Calu3 (cell line): ENCODE measurements at regions not wholly inside any gene's neighbourhood (a gene's known extent, or its start where the extent isn't known, plus 50 kb on each side); places are given as distances from the start of the nearest gene placed in this dataset.
"Not testable (repeated sequence)": the region's sequence is repeated elsewhere in the genome, so short reads cannot be mapped to it uniquely, and the experiment has no call there.

Source experiments
- BruUV-seq: library from RNA; stranded (reverse); fragments of 400-500 nt; replicated peaks from 2 replicates; lab custom pipeline; 2021; lab: Mats Ljungman, UMichigan
- CTCF ChIA-PET: fragments of 300-600 bp; sonication (Branson Sonifier 250); formaldehyde crosslinking; loops from one replicate; lab custom pipeline; 2022; ENCODE audit warnings: antibody characterized with exemption; lab: Charles Lee
- DNase-seq: peaks from one replicate; pipeline ENCODE4 v3.0.0; 2022
- H3K27ac Mint-ChIP-seq: one replicate; pipeline ENCODE4 v1.8.0; 2022; ENCODE audit warnings: mixed read lengths; ENCODE audit not compliant: unreplicated experiment
- H3K27me3 Mint-ChIP-seq: one replicate; pipeline ENCODE4 v1.8.0; 2022; ENCODE audit warnings: mixed read lengths; ENCODE audit not compliant: unreplicated experiment
- H3K36me3 Mint-ChIP-seq: one replicate; pipeline ENCODE4 v1.8.0; 2022; ENCODE audit warnings: mild to moderate bottlenecking, moderate library complexity, mixed read lengths; ENCODE audit not compliant: insufficient read depth, unreplicated experiment
- H3K4me1 Mint-ChIP-seq: one replicate; pipeline ENCODE4 v1.8.0; 2022; ENCODE audit warnings: mild to moderate bottlenecking, low read depth, mixed read lengths; ENCODE audit not compliant: unreplicated experiment
- H3K4me3 Mint-ChIP-seq: one replicate; pipeline ENCODE4 v1.8.0; 2022; ENCODE audit warnings: mild to moderate bottlenecking, low read depth, moderate library complexity, mixed read lengths; ENCODE audit not compliant: unreplicated experiment
- H3K9me3 Mint-ChIP-seq: one replicate; pipeline ENCODE4 v1.8.0; 2022; ENCODE audit warnings: low read depth, mixed read lengths; ENCODE audit not compliant: unreplicated experiment
- CTCF ChIP-seq: fragments of 200-600 bp; IDR thresholded peaks from one replicate; pipeline ENCODE4 v1.8.0; 2022; ENCODE audit warnings: antibody characterized with exemption; ENCODE audit not compliant: unreplicated experiment
- intact Hi-C: fragments of 100-400 bp; cut with micrococcal nuclease; formaldehyde crosslinking; loops from one replicate; pipeline ENCODE4 v1.10.0; 2022; ENCODE audit not compliant: unreplicated experiment

- H3K9me3 Mint-ChIP-seq: no peaks in the 10 kb centered on the region
- intact Hi-C loops: loop anchor here (5.0 to 10.0 kb wide), 2 partner anchors 127 to 634 kb away; no protein-coding TSS in a partner anchor
- H3K4me1 Mint-ChIP-seq: no peaks in the 10 kb centered on the region
- no peaks in the 10 kb centered on the region for H3K36me3 Mint-ChIP-seq
- BruUV-seq: no TSS peak
- no peak for DNase-seq
- CTCF ChIA-PET: no interaction called here
- no peak for TF ChIP-seq CTCF
- no peak overlapping the region for H3K27ac Mint-ChIP-seq
- no peaks in the 10 kb centered on the region for H3K27me3 Mint-ChIP-seq
- no peak overlapping the region for H3K4me3 Mint-ChIP-seq
These were observed 68.3 kb upstream of the RC3H1 start for GRCh38 chr1:174090471-174090870.

GRCh38 chr1:174080819-174081218 is 58.7 kb upstream of the RC3H1 start:
- TF ChIP-seq CTCF: no peak
- no TSS peak for BruUV-seq
- no peaks in the 10 kb centered on the region for H3K36me3 Mint-ChIP-seq
- no peaks in the 10 kb centered on the region for H3K4me1 Mint-ChIP-seq
- no peak overlapping the region for H3K4me3 Mint-ChIP-seq
- no peaks in the 10 kb centered on the region for H3K9me3 Mint-ChIP-seq
- CTCF ChIA-PET: no interaction called here
- DNase-seq: no peak
- peaks cover 14% of the 10 kb centered on the region for H3K27me3 Mint-ChIP-seq
- intact Hi-C loops: no loop called here
- H3K27ac Mint-ChIP-seq: no peak overlapping the region

- DNase-seq: no peak
- BruUV-seq: no TSS peak
- H3K36me3 Mint-ChIP-seq: no peaks in the 10 kb centered on the region
- intact Hi-C loops: loop anchor here (5.0 kb wide), 1 partner anchor 138 kb away; no protein-coding TSS in a partner anchor
- peaks cover 14% of the 10 kb centered on the region for H3K27me3 Mint-ChIP-seq
- no peak for TF ChIP-seq CTCF
- no peak overlapping the region for H3K27ac Mint-ChIP-seq
- CTCF ChIA-PET: no interaction called here
- no peak overlapping the region for H3K4me3 Mint-ChIP-seq
- H3K9me3 Mint-ChIP-seq: no peaks in the 10 kb centered on the region
- H3K4me1 Mint-ChIP-seq: no peaks in the 10 kb centered on the region
These were observed 57.6 kb upstream of the RC3H1 start for GRCh38 chr1:174079796-174080195.

- H3K4me1 Mint-ChIP-seq, H3K27ac Mint-ChIP-seq, H3K9me3 Mint-ChIP-seq, DNase-seq, CTCF ChIA-PET, H3K4me3 Mint-ChIP-seq, H3K36me3 Mint-ChIP-seq, BruUV-seq: not testable (repeated sequence)
- intact Hi-C loops: loop anchor here (5.0 kb wide), 1 partner anchor 138 kb away; no protein-coding TSS in a partner anchor
- H3K27me3 Mint-ChIP-seq: peaks cover 14% of the 10 kb centered on the region
These were observed 56.8 kb upstream of the RC3H1 start for GRCh38 chr1:174078916-174079315.

GRCh38 chr1:174077749-174078490 is 55.8 kb upstream of the RC3H1 start:
- H3K4me3 Mint-ChIP-seq: no peak overlapping the region
- no peaks in the 10 kb centered on the region for H3K36me3 Mint-ChIP-seq
- DNase-seq: no peak
- CTCF ChIA-PET: interaction anchor here (0.6 kb wide), 1 partner anchor 214 kb away, joined by 5 read pairs; no protein-coding TSS in a partner anchor
- no peaks in the 10 kb centered on the region for H3K4me1 Mint-ChIP-seq
- intact Hi-C loops: loop anchor here (5.0 kb wide), 1 partner anchor 139 kb away; no protein-coding TSS in a partner anchor
- no peak for TF ChIP-seq CTCF
- no peak overlapping the region for H3K27ac Mint-ChIP-seq
- H3K27me3 Mint-ChIP-seq: peaks cover 14% of the 10 kb centered on the region
- BruUV-seq: no TSS peak
- H3K9me3 Mint-ChIP-seq: no peaks in the 10 kb centered on the region
